DND-41 (cell line): ENCODE measurements at regions not wholly inside any gene's neighbourhood (a gene's known extent, or its start where the extent isn't known, plus 50 kb on each side); places are given as distances from the start of the nearest gene placed in this dataset.

Experiments
- ATAC-seq: fragments of 200-7000 bp; cut with Tn5 transposase; 3 replicates; pipeline ENCODE4 v1.9.1; 2021; ENCODE audit warnings: low read depth; ENCODE audit not compliant: insufficient read depth
- DNase-seq: peaks from one replicate; pipeline ENCODE4 v3.0.0-alpha.2; 2020
- H2AFZ ChIP-seq: 2 replicates; pipeline ENCODE4 v1.6.0; 2012; ENCODE audit warnings: low read depth, low read length
- H3K27ac ChIP-seq: 2 replicates; pipeline ENCODE4 v1.5.1; 2012; ENCODE audit warnings: low read length, inconsistent platforms
- H3K27me3 ChIP-seq: fragments of 200-600 bp; sonication (generic); 2 replicates; pipeline ENCODE4 v1.6.0; 2012; ENCODE audit warnings: low read length, mild to moderate bottlenecking, inconsistent platforms; ENCODE audit not compliant: insufficient read depth, poor library complexity
- H3K36me3 ChIP-seq: 2 replicates; pipeline ENCODE4 v1.5.1; 2012; ENCODE audit warnings: low read length, inconsistent platforms; ENCODE audit not compliant: insufficient read depth
- H3K4me1 ChIP-seq: 2 replicates; pipeline ENCODE4 v1.5.1; 2012; ENCODE audit warnings: mild to moderate bottlenecking, low read length; ENCODE audit not compliant: insufficient read depth
- H3K4me2 ChIP-seq: 2 replicates; pipeline ENCODE4 v1.6.0; 2012; ENCODE audit warnings: mild to moderate bottlenecking, moderate library complexity, low read length, inconsistent platforms; ENCODE audit not compliant: insufficient read depth
- H3K4me3 ChIP-seq, 2 experiments: fragments of 200-600 bp in 1 of 2; shearing (Covaris generic) in 1 of 2; 2 replicates each; pipeline ENCODE4 v1.5.1; 2012 to 2016; ENCODE audit warnings: inconsistent platforms in 2 of 2, low read length in 2 of 2, mild to moderate bottlenecking in 2 of 2, low read depth in 1 of 2, moderate library complexity in 1 of 2
- H3K79me2 ChIP-seq: 2 replicates; pipeline ENCODE4 v1.6.0; 2012; ENCODE audit warnings: low read length, inconsistent platforms; ENCODE audit not compliant: insufficient read depth
- H3K9ac ChIP-seq: 2 replicates; pipeline ENCODE4 v1.6.0; 2012; ENCODE audit warnings: low read depth, mild to moderate bottlenecking, inconsistent platforms, low read length, moderate library complexity
- H3K9me3 ChIP-seq: 2 replicates; pipeline ENCODE4 v1.5.1; 2012; ENCODE audit warnings: low read length, moderate library complexity, mild to moderate bottlenecking, inconsistent platforms; ENCODE audit not compliant: insufficient read depth, severe bottlenecking
- H4K20me1 ChIP-seq: 2 replicates; pipeline ENCODE4 v1.6.0; 2012; ENCODE audit warnings: low read length; ENCODE audit not compliant: insufficient read depth
- CTCF ChIP-seq: IDR thresholded peaks from 2 replicates; pipeline ENCODE4 v1.5.1; 2012; ENCODE audit warnings: borderline replicate concordance, low read length, moderate library complexity, mild to moderate bottlenecking; ENCODE audit not compliant: poor library complexity, severe bottlenecking; ENCODE audit errors: extremely low read depth
- EZH2 ChIP-seq: IDR thresholded peaks from 3 replicates; pipeline ENCODE4 v1.6.1; 2012; ENCODE audit warnings: borderline replicate concordance, low read depth, mild to moderate bottlenecking, moderate library complexity, low read length, inconsistent platforms; ENCODE audit not compliant: severe bottlenecking

- H3K9me3 ChIP-seq, result no peaks in the 10 kb centered on the region
- H3K4me3 ChIP-seq, result no peak overlapping the region
- no peak overlapping the region for H3K9ac ChIP-seq
- no peak for DNase-seq
- no peak overlapping the region for H3K27ac ChIP-seq
- H3K36me3 ChIP-seq, result no peaks in the 10 kb centered on the region
- no peaks in the 10 kb centered on the region for H3K4me1 ChIP-seq
- H2AFZ ChIP-seq, result no peak overlapping the region
- no peak overlapping the region for H3K4me2 ChIP-seq
- ATAC-seq, result no peak
- H3K27me3 ChIP-seq, result no peaks in the 10 kb centered on the region
- no peaks in the 10 kb centered on the region for H3K79me2 ChIP-seq
- TF ChIP-seq EZH2 (no peak), CTCF (no peak)
- no peaks in the 10 kb centered on the region for H4K20me1 ChIP-seq
Measured at GRCh38 chr13:89687066-89687465, 1660.4 kb upstream of the MIR17HG start.

- H3K4me1 ChIP-seq, result no peaks in the 10 kb centered on the region
- TF ChIP-seq CTCF, result no peak
- no peak for TF ChIP-seq EZH2
- H3K79me2 ChIP-seq, result no peaks in the 10 kb centered on the region
- H3K9me3 ChIP-seq, result no peaks in the 10 kb centered on the region
- no peaks in the 10 kb centered on the region for H4K20me1 ChIP-seq
- no peak overlapping the region for H3K9ac ChIP-seq
- no peaks in the 10 kb centered on the region for H3K36me3 ChIP-seq
- no peak overlapping the region for H3K4me3 ChIP-seq
- H2AFZ ChIP-seq, result no peak overlapping the region
- ATAC-seq (no peak), DNase-seq (no peak)
- H3K27me3 ChIP-seq, result no peaks in the 10 kb centered on the region
- H3K27ac ChIP-seq, result no peak overlapping the region
- H3K4me2 ChIP-seq, result no peak overlapping the region
Measured at GRCh38 chr13:89688918-89689317, 1658.6 kb upstream of the MIR17HG start.

- Histone ChIP-seq H3K4me3 (no peak overlapping the region), H3K9me3 (no peaks in the 10 kb centered on the region), H3K36me3 (no peaks in the 10 kb centered on the region), H2AFZ (no peak overlapping the region), H3K9ac (no peak overlapping the region), H3K4me1 (no peaks in the 10 kb centered on the region), H4K20me1 (no peaks in the 10 kb centered on the region), H3K79me2 (no peaks in the 10 kb centered on the region), H3K27me3 (no peaks in the 10 kb centered on the region), H3K27ac (no peak overlapping the region), H3K4me2 (no peak overlapping the region)
- TF ChIP-seq EZH2, result no peak
- no peak for TF ChIP-seq CTCF
- no peak for ATAC-seq
- DNase-seq, result no peak
Measured at GRCh38 chr13:89694451-89694850, 1653.0 kb upstream of the MIR17HG start.

GRCh38 chr13:89695343-89696257 is 1651.9 kb upstream of the MIR17HG start:
- no peak for ATAC-seq
- no peak for DNase-seq
- Histone ChIP-seq H3K36me3 (no peaks in the 10 kb centered on the region), H3K9ac (no peak overlapping the region), H3K9me3 (no peaks in the 10 kb centered on the region), H3K4me2 (no peak overlapping the region), H2AFZ (no peak overlapping the region), H3K79me2 (no peaks in the 10 kb centered on the region), H3K4me1 (no peaks in the 10 kb centered on the region), H3K4me3 (no peak overlapping the region), H3K27ac (no peak overlapping the region), H3K27me3 (no peaks in the 10 kb centered on the region), H4K20me1 (no peaks in the 10 kb centered on the region)
- TF ChIP-seq CTCF (peak; percentile 26), EZH2 (no peak)
